HEK293T (cell line): ENCODE measurements at regions not wholly inside any gene's neighbourhood (a gene's known extent, or its start where the extent isn't known, plus 50 kb on each side); places are given as distances from the start of the nearest gene placed in this dataset.

Experiments
- ARNT ChIP-seq: fragments of 450-650 bp; IDR thresholded peaks from 2 replicates; pipeline ENCODE4 v1.6.1; 2017; ENCODE audit warnings: mild to moderate bottlenecking
- BHLHE40 ChIP-seq: fragments of 450-650 bp; IDR thresholded peaks from 2 replicates; pipeline ENCODE4 v1.6.1; 2016; ENCODE audit warnings: mild to moderate bottlenecking, moderate library complexity, borderline replicate concordance
- FOXA1 ChIP-seq: fragments of 450-650 bp; IDR thresholded peaks from 2 replicates; pipeline ENCODE4 v1.6.1; 2016; ENCODE audit warnings: mild to moderate bottlenecking
- HDGF ChIP-seq: fragments of 450-650 bp; IDR thresholded peaks from 2 replicates; pipeline ENCODE4 v1.6.1; 2017; ENCODE audit warnings: antibody characterized with exemption, borderline replicate concordance
- L3MBTL2 ChIP-seq: fragments of 450-650 bp; conservative IDR thresholded peaks from 2 replicates; pipeline ENCODE4 v1.6.1; 2016; ENCODE audit warnings: mild to moderate bottlenecking
- NFRKB ChIP-seq: fragments of 450-650 bp; IDR thresholded peaks from 2 replicates; pipeline ENCODE4 v1.6.1; 2016; ENCODE audit warnings: mild to moderate bottlenecking, moderate library complexity
- SP1 ChIP-seq: fragments of 450-650 bp; IDR thresholded peaks from 2 replicates; pipeline ENCODE4 v1.6.1; 2017
- SUZ12 ChIP-seq: fragments of 450-650 bp; IDR thresholded peaks from 2 replicates; pipeline ENCODE4 v1.6.1; 2016; ENCODE audit warnings: mild to moderate bottlenecking

DNA sequence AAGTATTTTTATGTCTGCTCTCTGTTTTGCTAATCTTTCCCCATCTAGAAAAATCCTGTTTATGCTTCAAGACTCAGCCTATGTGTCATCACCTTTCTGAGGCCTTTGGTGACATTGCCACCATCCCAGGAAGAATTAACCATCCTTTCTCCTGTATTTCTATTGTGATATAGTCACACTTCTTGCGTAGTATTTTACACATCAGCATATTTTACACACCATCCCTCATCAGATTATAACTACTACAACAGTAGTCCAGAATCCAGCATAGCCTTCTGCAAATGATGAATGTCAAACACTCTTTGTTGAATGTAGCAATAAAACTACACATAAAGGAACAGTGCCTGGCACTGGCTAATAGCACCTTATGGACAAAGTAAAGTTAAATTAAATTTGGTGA lies 275.3 kb upstream of the C1orf87 start:
- TF ChIP-seq NFRKB (no peak), FOXA1 (no peak), L3MBTL2 (no peak), SP1 (no peak), BHLHE40 (no peak), ARNT (no peak), SUZ12 (no peak), HDGF (no peak)
